Tongue (tissue), 1 donor: ENCODE measurements at regions not wholly inside any gene's neighbourhood (a gene's known extent, or its start where the extent isn't known, plus 50 kb on each side); places are given as distances from the start of the nearest gene placed in this dataset.

Experiments used
- DNase-seq: peaks from one replicate; pipeline ENCODE4 v3.0.0-alpha.2; 2015

GRCh38 chr13:76439546-76439945 is 446.7 kb downstream of the KCTD12 start:
- DNase-seq, result no peak

DNA sequence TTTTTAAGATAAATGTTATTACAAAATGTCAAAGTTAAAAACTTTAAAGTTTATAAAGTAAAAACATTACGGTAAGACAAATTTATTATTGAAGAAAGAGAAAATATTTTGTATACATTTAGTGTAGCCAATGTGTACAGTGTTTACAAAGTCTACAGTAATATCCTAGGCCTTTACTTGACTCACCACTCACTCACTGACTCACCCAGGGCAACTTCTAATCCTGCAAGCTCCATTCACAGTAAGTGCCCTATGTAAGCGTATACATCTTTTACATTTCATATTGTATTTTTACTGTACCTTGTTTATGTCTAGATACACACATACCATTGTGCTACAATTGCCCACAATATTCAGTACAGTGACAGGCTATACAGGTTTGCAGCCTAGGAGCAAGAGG is 448.2 kb downstream of the KCTD12 start:
- DNase-seq, result no peak

DNA sequence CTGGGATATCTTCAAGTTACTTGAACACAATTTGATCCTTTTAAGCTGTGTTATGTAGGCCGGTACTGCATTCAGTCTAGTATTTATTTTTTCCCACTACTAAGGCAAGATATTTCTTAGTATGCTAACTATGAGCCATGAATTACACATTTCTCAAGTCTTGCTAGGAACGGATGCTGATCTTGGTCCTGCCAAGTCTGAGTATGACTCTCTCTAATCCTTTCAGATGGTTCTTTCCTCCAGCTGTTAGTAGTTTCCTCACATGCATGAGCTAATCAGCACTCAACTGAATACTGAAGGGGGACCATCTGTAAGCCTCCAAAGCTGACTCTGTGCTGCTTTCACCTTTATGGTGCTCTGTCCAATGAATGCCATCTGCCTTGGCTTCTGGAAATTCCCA is 460.3 kb downstream of the KCTD12 start:
- DNase-seq, result peak; percentile 82

- no peak for DNase-seq
These were observed 465.2 kb downstream of the KCTD12 start for GRCh38 chr13:76421011-76421410.

GRCh38 chr13:76418404-76418803 is 467.8 kb downstream of the KCTD12 start:
- no peak for DNase-seq

DNA sequence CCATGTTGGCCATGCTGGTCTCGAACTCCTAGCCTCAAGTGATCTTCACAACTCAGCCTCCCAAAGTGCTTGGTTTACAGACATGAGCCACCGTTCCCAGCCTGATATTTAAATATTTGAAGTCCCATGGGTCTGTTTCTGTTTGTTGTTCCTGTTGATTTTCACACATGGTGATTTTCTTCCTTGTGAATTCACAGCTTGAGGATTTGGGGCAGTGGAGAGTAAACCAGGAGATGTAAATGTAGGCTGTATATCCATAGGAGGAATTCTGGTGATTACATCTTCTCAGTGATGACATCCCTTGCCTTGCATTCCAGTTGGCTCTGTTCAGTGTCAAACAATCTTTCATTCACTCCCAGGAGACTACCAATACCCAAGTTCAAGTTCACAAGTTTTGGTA is 471.9 kb downstream of the KCTD12 start:
- no peak for DNase-seq

DNA sequence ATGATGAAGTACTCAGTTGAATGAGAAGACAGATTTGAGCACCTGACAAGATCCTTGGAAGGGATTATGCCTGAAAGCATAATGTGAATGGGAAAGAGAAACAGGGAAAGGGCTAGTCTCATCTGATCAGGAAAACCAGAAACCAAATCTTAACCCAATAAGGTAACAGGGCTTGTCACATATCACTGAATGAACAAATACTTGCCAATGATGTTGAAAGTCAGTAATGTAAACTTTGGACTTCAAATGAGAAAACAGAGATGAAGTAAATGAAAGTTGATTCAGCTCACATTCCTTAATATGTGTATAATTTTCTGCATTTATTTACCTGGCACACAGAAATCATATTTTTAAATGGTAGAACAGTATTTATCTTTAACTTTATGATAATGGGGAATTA is 480.0 kb downstream of the KCTD12 start:
- DNase-seq, result no peak

DNA sequence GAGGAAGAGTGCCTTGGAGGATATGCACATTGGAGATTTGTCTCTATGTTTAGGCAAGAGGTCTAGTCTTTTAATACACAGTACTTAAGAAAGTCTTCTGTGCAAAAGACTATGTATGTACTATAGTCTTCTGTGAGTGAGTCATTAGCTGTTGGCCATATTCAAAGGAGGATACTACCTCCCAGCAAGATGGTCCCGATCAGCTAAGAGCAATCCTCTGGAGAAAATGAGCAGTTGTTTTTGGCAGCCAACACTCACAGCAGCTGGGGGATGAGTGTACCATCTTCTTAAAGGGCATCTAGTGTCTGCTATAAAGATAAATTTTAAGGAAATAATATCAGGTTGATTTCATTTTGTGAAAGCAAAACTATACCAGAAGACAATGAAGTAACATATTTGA is 487.8 kb downstream of the KCTD12 start:
- DNase-seq, result no peak

DNA sequence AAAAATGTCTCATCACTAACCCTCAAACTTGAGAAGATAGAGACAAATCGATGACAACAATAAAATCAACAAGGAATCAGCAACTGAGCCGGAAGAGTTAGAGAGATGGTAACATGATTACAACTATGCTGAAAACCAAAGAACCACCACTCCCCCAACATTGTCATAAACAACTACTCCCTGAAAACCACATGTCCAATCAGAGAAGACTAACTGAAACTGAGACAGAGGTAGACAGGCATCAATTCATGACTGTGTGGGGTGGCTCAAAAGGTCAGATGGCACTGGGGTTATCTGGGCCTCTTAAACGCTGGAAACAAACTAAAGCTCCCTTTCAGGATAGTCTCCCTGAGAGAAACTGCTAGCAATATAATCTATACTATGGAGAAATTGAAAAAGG is 488.8 kb downstream of the KCTD12 start:
- no peak for DNase-seq

GRCh38 chr13:76389321-76389720 is 496.9 kb downstream of the KCTD12 start:
- DNase-seq, result no peak

- no peak for DNase-seq
These were observed 498.6 kb downstream of the KCTD12 start for GRCh38 chr13:76387566-76387965.

DNA sequence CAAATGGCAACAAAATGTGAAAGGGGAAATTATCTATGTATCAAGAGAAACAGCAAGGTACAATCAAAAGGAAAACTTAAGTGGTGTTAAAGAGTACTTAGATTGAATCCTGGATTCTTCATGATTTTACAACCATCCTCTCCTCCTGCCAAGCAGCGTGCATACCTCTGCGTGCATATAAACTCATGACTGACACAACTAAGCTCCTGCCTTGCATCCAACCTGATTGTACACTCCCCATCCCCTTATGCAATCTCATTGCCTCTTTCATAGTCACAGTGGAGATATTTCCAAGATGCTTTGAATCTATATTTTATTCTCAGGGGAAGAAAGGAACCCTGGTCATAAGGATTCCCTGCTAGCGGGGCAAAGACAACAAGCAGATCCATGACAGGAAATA is 499.9 kb downstream of the KCTD12 start:
- no peak for DNase-seq

DNA sequence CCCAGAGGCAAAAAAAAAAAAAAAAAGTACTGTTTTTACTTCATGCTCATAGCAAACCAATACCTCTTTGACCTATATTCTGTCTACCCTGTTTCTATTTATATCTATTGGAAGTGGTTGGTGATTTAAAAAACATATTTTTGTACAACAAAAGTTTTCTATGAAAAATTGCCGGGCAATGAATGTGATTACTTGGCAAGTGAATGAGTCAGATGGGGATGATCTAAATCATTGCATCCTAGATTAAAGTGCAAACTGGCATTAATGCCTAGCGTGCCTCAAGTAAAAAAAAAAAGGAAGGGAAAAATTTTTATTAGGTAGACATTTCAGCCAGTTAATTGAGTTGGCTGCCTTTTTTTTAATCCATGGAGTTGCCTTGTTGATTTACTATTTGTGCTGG is 500.6 kb downstream of the KCTD12 start:
- no peak for DNase-seq

DNA sequence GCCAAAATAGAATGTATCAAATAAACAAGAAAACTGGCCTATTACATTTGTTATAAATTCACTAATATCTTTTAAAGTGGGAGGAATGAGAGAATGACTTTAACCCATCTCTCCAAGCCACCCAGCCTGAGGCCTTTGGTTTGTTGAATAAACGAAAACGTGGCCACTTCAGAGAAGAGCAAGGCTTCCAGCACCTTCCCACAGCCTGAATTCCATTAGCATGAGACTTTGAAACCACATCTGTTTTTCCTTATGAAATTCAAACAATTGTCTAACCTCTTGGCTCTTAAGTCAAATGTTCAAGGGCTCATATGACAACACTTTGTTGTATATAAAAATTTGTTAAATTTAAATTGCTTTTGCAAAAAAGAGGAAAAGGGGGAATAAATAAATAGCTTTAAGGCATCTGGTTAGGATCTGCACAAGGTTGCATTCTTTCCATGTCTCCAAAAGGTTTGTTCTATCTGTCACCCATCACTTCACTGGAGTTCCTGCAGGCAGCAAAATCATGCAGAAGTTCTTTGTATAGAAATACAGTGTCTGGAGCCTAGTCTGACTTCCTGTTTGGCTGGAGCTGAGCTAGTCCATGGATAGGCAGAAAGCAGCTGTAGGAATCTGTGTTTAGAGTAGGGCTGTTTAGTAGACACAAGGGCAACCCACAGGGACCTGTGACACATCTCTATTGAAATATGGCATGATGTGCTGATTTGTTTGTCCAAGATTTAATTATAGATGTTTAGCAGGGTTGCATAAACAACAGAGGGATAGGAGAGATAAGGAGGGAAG is 502.3 kb downstream of the KCTD12 start:
- DNase-seq, result peak; percentile 86

- DNase-seq, result peak; percentile 23
These were observed 505.6 kb downstream of the KCTD12 start for GRCh38 chr13:76380446-76381065.

DNA sequence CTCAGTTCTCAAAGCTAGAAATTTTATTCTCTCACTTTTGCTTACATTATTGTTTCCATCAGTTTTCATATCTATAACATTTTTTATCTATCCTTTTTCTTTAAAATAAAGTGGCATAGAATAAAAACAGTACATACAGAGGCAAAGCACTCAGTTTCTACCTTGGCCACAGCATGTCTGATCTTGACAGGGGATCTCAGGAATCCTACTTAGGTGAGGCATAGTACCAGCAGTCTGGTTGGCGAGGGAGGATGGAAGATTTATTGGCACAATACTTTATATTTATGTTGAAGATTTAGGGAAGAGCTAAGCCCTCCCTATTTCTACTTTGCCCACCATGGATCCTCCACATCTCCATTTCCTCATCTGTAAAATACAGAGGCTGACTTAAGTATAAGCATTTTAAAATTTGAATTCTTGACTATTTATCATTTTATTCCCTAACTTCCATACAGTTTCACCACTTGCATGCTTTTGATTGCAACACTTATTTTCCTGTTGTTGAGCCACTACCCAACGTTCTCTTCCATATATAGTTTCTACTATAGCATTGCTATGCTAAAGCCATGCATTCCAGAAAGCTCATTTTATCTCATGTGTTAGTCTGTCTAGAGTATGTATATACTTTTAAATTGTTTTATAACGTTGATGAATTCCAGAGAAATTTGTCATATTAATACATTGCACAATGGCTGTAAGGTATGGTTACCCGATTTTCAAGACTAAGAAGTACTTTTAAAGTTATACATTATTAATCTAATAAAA is 506.7 kb downstream of the KCTD12 start:
- no peak for DNase-seq

GRCh38 chr13:76378767-76379166 is 507.4 kb downstream of the KCTD12 start:
- no peak for DNase-seq

GRCh38 chr13:76363682-76364289 is 522.4 kb downstream of the KCTD12 start:
- DNase-seq, result no peak

GRCh38 chr13:76361868-76362267 is 524.3 kb downstream of the KCTD12 start:
- no peak for DNase-seq

GRCh38 chr13:76351541-76352229 is 534.5 kb downstream of the KCTD12 start:
- DNase-seq, result no peak

DNA sequence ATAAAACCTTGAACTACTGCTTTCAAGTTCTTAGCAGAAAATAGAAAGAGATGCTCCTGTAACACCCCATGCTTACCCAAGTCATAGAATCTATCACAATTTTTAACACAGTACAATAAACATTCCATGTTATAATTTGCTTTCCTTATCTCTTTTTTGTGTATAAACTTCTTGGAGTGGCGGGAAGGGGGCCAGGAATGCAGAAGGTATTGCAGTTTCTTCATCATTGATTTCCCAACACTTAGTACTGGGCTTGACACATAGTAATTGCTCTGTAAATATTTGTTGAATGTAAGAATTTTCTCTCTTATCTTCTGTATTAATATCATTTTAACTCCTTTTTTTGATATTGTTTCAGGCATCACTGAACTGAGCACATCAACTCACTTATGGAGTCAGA is 535.8 kb downstream of the KCTD12 start:
- DNase-seq, result no peak

DNA sequence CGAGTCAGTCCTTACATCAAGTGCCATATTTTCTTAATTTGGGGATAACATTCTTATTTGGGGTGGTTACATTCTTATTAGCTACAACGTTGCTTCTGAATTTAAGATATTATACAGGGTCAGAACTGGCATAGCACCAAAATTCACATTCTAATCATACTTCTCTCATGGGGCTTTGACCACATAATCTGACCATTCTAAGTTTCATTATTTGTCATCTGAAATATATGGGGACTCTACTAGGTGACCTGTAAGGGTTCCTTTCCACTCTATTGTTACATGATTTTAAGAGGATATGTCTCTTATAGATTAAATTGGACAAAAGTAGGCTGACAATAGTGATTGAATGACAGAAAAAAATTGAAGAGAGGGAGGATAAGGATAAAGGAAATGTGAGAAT is 536.5 kb downstream of the KCTD12 start:
- DNase-seq, result no peak
